ENCODE measurements at regions not wholly inside any gene's neighbourhood (a gene's known extent, or its start where the extent isn't known, plus 50 kb on each side); places are given as distances from the start of the nearest gene placed in this dataset.

GRCh38 chr11:131219646-131220045, 150.8 kb upstream of the NTM start:
- H3K4me3 ChIP-seq (ENCODE audit: low read depth, low read length), result no peak overlapping the region
- no peaks in the 10 kb centered on the region for H3K4me1 ChIP-seq (ENCODE audit: control insufficient read depth, insufficient read depth, low read length)
- no peak for TF ChIP-seq AEBP2 (tag by site-specific recombination; IDR thresholded peaks at IDR 0.05; ENCODE audit: borderline replicate concordance)
- no peak for TF ChIP-seq ZNF26 (tag by site-specific recombination; IDR thresholded peaks at IDR 0.05)
- no peak for TF ChIP-seq ZFP69B (tag by site-specific recombination; IDR thresholded peaks at IDR 0.05)
- no peak for TF ChIP-seq ZNF23 (tag by site-specific recombination; IDR thresholded peaks at IDR 0.05; ENCODE audit: borderline replicate concordance)
- TF ChIP-seq ZNF843 (tag by site-specific recombination; IDR thresholded peaks at IDR 0.05), result no peak
- TF ChIP-seq ZNF138 (tag by site-specific recombination; IDR thresholded peaks at IDR 0.05; ENCODE audit: borderline replicate concordance), result no peak
- TF ChIP-seq ZNF211 (tag by site-specific recombination; IDR thresholded peaks at IDR 0.05; ENCODE audit: low read depth), result no peak
- no peak for TF ChIP-seq ZNF132 (tag by site-specific recombination; IDR thresholded peaks at IDR 0.05; ENCODE audit: borderline replicate concordance)
- TF ChIP-seq ZNF518A (tag by site-specific recombination; conservative IDR thresholded peaks at IDR 0.05; ENCODE audit: low read depth), result no peak
- no peak for TF ChIP-seq ZNF202 (tag by site-specific recombination; IDR thresholded peaks at IDR 0.05; ENCODE audit: borderline replicate concordance)
- no peak for TF ChIP-seq BCL11A (tag by site-specific recombination; IDR thresholded peaks at IDR 0.05; ENCODE audit: low read depth)
- no peak for TF ChIP-seq ZNF112 (tag by site-specific recombination; IDR thresholded peaks at IDR 0.05)
- no peak for TF ChIP-seq ZNF704 (tag by site-specific recombination; IDR thresholded peaks at IDR 0.05)
- no peak for TF ChIP-seq REST (tag by site-specific recombination; IDR thresholded peaks at IDR 0.05)
- no peak for TF ChIP-seq PRDM10 (tag by site-specific recombination; IDR thresholded peaks at IDR 0.05)
- no peak for TF ChIP-seq ZNF510 (tag by site-specific recombination; IDR thresholded peaks at IDR 0.05; ENCODE audit: insufficient replicate concordance)
- no peak for TF ChIP-seq ZNF274 (IDR thresholded peaks at IDR 0.05; ENCODE audit: low read length)
- no peak for TF ChIP-seq ZNF274 (tag by site-specific recombination; IDR thresholded peaks at IDR 0.05; ENCODE audit: borderline replicate concordance)
- no peak for TF ChIP-seq ZNF76 (tag by site-specific recombination; IDR thresholded peaks at IDR 0.05; ENCODE audit: borderline replicate concordance, low read depth)
- TF ChIP-seq ZNF19 (tag by site-specific recombination; IDR thresholded peaks at IDR 0.05; ENCODE audit: low read depth), result no peak
- no peak for TF ChIP-seq BCL11B (tag by site-specific recombination; IDR thresholded peaks at IDR 0.05; ENCODE audit: low read depth)
- no peaks in the 10 kb centered on the region for H3K36me3 ChIP-seq (ENCODE audit: control insufficient read depth in 2 of 2, insufficient read depth in 1 of 2, low read length in 2 of 2)
- H3K27ac ChIP-seq (ENCODE audit: extremely low read depth, low read depth, low read length), result no peak overlapping the region
- no peaks in the 10 kb centered on the region for H3K9me3 ChIP-seq (ENCODE audit: control insufficient read depth, insufficient read depth, low read depth, low read length)
- POLR2A ChIA-PET, result no interaction called here
- CTCF ChIA-PET, result interaction anchor here (0.6 to 2.4 kb wide), 4 partner anchors 27 to 159 kb away, joined by 3 to 7 read pairs (median 6); no protein-coding TSS in a partner anchor

All from HEK293 (cell line).